A172 (cell line): ENCODE measurements at regions not wholly inside any gene's neighbourhood (a gene's known extent, or its start where the extent isn't known, plus 50 kb on each side); places are given as distances from the start of the nearest gene placed in this dataset.

Experiments used
- DNase-seq: peaks from one replicate; pipeline ENCODE4 v3.0.0-alpha.2; 2015; ENCODE audit warnings: low spot score

DNA sequence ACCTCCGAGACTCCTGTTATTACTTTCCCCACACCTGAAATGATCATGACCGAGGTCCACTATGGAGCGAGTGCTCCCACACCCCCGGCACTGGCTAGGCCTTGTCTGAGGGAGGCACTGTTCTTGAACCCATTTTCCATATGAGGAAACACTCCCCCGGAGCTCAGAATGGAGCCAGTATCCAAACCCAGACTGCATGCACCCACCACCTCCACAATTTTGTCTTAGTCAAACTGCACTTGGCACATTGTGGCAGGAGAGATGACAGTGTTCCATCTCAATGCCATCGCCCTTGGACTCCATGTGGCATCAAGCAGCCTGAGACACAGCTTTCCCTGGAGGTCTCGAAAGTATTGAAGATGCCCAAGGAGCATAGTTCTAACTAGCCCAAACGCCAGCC lies 154.1 kb downstream of the NUP210 start:
- no peak for DNase-seq

DNA sequence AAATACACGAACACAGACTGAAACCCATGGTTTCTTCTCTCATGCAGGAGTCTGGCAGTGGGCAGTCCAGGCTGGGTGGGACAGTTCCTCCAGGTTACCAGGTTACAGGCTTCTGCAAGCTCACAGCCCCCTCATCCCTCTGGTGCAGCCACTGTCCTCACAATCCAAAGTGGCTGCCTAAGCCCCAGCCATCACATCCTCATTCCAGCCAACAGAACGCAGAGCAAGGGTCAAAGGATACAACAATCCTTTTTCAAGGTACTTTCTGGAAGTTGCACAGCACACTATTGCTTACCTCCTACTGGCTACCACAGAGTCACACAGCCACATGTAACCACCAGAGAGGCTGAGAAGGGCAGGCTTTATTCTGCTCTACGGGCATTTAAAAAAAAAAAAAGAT lies 154.6 kb downstream of the NUP210 start:
- DNase-seq, result no peak

DNA sequence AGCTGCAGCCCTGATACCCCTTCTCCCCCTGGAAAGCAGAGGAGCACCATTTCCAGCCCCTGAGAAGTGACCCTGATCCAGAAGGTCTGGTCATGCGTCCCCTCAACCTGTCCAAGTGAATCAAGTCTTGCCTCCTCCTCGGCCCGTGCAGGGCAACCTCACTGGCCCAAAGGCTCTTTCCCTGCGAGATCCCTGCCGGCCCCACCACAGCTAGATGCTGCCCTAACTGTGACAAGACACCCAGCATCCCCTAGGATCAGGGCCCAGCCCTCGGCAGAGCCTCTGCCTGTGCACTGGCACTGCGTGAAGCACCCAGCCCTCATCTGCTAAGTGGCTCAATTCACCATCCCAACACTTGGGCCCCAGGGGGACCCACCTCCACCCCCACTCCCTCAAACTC lies 155.1 kb downstream of the NUP210 start:
- no peak for DNase-seq

DNA sequence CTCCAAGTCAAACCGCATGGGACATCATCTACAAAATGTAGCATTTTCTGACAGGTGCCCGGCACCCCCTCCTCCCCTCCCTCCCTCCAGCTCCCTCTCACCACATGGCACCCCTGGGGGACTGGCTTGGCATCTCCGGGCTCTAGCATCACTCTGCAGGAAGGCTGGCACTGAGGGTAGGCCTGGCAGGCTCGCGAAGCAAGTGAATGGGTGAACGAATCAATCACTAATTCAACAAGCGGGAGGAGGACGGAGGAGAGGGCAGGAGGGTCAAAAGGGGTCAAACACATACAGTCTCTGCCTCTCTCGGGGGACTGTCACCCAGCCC lies 155.7 kb downstream of the NUP210 start:
- no peak for DNase-seq

DNA sequence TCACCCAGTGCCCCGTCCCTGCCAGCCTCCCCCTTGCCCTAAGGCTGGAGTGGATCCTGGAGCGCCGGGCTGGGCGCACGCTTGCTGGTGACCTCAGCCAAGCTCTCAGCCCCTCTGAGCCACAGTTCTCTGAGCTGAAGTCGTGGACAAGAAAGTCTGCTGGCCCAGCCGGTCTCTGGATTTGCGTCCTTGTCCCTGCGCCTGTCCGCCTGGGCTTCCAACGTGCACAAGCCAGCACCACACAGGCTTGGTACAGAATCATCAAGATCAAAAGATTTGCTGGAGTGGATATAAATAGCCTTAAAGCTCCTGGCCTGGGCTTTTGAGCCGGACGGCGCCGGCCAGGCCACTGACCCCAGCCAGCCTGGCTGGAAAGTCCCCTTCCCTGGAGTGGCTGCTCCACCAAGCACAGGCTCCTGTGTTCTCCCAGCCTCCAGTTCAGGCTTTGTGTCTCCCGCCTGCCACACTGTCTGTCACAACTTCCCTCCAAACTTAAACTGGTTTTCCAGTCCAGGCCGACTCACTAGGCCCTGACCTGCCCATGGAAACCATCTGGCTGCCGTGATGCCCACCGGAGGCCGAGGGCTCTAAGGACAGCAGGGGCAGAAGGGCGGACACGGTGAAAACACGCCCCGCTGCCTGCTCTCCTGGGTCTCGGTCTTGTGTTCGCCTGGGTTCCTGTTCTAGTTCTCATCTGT lies 156.2 kb downstream of the NUP210 start:
- DNase-seq, result peak; percentile 81

DNA sequence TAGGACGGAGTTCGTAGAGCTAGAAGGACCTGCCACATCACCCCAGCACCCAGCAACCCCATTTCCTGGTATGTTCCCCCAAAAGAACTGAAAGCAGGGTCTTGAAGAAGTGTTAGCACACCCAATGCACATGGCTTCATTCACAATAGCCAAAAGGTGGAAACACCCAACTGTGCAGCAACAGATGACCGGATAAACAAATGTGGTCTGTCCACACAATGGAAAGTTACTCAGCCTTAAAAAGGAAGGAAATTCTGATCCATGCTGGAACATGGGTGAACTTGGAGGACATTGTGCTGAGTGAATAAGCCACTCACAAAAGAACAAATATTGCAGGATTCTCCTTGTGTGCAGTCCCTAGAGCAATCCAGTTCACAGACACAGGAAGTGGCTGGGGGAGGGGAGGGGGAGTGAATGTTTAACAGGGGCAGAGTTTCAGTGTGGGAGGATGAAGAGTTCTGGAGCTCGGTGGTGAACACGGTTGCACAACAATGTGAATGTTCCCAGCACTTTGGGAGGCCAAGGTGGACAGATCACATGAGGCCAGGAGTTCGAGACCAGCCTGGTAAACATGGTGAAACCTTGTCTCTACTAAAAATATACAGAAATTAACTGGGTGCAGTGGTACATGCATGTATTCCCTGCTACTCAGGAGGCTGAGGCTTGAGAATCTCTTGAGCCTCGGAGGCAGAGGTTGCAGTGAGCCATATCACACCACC lies 157.5 kb downstream of the NUP210 start:
- peak; percentile 28 for DNase-seq

DNA sequence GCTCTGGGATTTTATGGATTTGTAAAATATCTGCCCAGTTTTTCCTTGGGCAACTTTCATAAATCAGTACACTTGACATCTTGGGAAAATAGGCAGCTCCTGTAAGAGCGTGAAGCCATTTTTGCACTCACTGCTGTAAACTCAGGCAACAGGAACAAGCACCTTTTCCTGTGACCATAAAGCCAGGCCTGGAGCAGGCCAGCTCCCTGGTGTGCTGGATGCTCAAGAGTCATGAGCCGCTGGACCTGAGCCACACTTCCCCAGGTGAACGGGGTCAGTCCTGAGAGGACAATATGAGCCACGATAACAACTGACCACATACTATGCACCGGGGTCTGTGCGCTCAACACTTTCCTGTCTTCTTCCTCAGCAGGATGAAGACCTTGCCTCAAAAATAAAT lies 158.2 kb downstream of the NUP210 start:
- no peak for DNase-seq

DNA sequence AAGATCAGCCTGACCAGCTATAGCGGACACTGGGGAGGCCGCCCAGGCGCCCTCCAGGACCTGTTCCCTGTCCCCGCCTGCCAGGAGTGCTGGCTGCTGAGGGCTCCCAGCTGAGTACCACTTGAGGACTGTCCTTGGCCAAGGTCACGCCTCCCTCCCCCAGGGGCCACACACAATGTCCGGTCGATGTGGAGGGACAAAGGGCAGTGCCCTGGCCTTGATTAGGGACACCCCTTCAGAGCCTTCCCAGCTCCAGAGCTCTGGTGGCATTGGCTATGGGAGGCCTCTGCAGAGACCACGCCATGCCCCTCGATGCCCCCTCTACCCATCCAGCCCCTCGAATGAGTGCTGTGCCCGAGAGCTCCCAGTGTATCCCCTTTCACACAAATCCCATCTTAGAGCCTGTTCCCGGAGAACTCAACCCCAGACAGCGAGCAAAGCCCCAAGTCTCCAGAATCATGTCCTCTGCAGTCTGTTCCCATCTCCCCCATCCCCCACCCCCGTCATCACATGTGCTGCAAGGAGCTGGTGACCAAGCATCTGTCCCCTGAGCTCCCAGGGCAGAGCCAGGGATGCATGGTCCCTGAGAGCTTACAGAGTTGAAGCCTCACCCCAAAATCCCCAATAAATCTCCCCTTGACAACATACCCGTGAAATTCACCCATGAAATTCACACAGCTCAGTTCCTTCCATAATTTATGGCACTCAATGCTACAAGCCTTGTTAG lies 158.9 kb downstream of the NUP210 start:
- DNase-seq, result no peak

DNA sequence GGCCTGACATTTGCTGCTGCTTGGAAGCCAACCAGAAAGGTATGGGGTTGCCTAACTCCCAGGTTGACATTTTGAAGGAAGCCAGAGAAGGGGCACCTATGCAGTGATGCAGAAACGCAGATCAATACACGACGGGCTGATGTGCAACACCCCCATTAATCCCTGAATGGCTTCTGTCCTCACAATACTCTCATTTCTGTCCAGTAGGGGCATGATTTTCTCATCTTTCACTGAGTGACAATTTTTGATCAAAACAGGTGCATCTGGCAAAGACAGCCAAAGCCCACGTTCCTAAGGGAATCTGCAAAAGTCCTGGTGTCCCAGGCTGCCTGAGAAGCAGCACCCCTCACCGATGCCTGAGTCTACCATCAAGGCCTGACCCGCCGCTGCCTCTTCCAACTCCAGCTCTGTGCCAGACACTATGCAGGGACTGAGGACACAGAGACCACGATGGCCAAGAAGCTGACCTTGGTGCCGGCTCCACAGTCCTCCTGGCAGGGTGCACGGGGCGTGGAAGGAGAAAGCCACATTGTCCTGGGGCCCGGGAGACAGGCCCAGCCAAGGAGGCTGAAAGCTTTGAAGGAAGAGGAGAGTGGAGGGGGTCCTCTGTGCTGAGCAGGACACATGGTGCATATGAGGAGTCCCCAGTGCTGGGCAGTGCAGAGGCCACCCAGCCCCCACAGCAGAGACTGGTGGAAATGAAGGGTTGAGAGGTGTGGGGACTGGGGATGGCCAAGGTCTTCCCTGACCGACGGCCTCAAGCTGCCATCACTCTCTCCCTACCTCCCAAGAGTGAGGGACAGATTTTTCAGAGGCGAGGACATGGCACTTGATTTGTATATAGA lies 159.6 kb downstream of the NUP210 start:
- no peak for DNase-seq

DNA sequence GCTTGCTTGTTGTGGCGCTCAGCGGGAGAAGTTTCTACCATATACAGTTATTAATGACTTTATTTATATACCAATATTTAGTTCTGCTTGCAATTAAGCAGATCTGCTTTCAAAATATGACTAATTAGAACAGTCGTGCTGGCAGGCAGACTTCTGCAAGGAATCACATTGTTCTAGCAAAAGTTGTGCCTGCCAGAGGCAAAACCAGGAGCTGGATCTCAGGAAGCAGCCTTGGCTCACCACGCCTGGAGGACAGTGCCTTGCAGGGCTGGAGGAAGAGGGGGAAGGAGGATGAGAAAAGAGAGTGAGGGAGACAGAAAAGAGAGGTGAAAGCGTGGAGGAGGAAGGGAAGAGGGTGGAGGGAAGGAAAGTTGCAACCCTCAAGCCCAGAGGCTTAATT lies 160.3 kb downstream of the NUP210 start:
- DNase-seq, result no peak

DNA sequence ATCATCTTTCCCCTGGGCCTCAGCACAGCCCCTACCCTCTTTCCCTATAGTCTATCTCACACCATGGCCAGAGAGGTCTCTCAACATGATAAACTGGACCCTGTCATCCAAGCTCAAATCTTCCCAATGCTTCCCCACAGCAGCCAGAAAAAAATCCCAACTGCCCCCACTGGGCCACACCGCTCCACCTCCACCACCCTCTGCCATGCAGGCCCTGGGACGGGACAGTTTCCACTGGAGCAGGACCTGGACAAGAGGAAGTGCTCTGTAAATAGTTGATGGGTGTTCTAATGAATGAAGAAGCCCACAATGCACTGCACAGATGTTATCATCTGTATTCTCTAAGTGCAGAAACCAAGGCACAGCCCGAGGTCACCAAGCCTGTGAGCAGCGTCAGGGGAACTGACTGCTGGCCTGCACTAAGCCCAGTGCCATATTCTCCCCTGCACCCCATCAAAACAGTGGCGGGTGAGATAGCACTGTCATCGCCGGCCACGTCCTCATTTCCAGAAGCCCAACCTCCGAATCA lies 161.1 kb downstream of the NUP210 start:
- DNase-seq, result no peak

DNA sequence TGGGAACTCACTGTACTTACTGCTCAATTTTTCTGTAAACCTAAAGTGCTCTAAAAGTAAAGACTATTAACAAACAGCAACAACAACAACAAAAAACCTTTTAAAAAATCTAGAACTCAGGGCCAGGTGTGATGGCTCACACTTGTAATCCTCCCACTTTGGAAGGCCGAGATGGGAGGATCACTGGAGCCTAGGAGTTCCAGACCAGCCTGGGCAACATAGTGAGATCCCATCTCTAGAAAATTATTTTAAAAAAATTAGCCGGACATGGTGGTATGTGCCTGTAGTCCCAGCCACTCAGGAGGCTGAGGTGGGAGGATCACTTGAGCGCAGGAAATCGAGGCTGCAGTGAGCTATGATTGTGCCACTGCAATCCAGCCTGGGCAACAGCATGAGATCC lies 161.8 kb downstream of the NUP210 start:
- no peak for DNase-seq

DNA sequence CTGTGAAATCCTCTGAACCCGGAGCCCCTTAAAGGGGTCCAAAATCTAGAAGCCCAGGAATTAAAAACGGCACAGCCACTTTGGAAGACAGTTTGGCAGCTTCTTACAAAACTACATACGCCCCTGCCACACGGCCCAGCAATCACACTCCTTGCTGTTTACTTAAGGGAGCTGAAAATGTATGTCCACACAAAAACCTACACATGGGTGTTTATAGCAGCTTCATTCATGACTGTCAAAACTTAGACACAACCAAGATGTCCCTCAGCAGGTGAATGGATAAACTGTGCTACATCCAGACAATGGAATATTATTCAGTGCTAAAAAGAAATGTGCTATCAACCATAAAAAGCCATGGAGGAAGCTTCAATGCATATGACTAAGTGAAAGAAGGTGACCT lies 162.5 kb downstream of the NUP210 start:
- DNase-seq, result no peak

DNA sequence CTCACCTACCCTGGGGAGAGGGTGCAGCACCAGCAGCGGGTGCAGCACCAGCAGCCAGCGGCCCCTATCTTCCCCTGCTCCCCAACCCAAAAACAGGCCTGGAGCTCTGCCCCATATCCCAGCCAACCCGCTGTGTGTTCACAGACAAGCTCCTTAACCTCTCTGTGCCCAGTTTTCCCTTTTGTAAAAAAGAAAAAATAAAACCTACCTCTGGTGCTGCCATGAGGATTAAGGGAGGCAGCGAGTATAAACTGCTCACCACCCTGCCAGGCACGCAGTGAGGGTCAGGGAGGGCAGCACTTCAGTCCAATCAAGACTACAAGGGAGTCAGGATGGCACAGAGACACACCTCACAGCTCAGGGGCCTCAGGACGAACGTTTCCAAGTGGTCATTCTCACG lies 163.3 kb downstream of the NUP210 start:
- no peak for DNase-seq

DNA sequence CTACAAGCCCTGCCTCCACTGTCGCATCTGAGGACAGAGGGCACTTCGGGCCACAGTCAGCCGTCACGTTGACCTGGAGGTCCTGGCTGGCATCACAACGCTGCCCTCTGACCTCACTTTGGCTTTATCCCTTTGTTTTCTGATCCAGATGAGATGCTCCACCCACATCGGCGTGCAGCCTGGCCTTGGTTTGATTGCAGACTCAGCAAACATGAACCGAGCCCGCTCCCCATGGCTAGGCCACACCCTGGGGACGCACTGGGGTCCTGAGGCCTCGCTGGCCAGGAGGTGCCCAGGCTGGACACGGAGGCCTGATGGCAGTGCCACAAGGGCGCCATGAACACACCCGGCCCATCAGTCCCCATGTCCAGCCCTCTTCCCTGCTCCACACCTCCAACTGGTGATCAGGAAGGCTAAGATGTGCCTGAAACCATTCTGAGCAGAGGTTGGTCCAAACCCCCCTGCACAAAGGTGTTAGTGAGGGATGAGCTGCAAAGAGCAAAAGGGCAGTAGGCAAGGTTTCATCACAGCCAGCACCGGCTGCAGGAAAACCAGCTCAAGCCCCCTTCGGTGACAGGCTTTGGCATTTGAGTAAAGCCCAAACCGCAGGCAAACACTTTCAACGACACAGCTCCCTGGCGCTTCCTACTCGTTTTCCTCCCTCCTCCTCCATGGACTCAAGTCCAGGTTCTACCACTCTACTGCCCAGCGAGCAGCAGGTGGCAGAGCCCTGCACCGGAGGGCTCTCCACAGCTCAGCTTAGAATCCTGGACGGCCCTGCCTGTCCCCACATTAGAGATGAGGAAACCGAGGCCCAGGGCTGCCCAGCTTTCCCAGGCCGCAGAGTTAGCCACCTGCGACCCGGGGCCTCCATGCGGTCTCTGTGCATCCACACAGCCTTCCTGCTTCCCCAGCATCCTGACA lies 165.8 kb downstream of the NUP210 start:
- DNase-seq, result no peak

DNA sequence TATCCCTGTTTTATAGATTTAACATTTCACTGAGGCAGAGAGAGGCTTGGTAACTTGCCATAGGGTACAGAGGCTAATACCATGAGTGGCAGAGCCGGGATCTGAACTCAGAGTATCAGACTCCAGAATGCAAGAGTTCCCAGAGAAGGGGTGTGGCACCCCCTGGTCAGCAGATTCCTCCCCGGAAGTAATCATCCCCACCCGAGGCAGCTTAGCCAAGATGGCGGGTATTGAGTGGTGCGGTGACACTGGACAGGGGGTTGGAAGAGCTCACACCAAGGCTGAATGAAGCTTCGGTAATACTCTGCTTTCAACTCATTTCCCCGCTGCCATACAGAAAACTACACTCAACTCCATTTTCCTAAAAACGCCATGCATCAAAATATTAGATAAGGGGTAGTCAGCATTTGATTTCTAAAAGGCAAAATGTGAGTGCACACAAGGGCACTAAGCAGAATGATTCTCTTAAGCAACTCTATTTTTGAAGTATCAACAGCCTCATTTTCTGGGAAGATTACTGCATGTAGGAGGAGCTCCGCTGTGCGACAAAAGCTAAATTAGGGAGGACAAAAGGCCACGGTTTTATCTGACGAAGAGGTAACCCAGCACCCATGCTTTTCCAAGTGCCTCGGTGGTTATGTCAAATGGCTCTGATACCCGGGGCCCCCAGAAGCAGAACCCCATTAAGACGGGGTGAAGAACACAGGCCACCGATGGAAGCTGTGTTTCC lies 166.7 kb downstream of the NUP210 start:
- no peak for DNase-seq

DNA sequence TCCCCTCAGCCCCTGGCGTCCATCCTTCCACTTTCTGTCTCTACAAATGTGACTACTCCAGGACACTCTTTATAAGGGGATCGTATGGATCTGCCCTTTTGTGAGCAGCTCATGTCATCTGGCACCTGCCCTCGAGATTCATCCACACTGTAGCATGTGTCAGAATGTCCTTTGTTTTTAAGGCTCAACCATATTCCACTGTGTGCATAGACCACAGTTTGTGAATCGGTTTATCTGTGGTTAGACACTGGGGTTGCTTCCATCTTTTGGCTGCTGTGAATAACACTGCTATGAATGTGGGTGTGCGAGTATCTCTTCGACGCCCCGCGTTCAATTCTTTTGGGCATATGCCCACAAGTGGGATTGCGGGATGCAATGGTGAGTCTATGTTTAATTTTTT lies 167.9 kb downstream of the NUP210 start:
- no peak for DNase-seq

DNA sequence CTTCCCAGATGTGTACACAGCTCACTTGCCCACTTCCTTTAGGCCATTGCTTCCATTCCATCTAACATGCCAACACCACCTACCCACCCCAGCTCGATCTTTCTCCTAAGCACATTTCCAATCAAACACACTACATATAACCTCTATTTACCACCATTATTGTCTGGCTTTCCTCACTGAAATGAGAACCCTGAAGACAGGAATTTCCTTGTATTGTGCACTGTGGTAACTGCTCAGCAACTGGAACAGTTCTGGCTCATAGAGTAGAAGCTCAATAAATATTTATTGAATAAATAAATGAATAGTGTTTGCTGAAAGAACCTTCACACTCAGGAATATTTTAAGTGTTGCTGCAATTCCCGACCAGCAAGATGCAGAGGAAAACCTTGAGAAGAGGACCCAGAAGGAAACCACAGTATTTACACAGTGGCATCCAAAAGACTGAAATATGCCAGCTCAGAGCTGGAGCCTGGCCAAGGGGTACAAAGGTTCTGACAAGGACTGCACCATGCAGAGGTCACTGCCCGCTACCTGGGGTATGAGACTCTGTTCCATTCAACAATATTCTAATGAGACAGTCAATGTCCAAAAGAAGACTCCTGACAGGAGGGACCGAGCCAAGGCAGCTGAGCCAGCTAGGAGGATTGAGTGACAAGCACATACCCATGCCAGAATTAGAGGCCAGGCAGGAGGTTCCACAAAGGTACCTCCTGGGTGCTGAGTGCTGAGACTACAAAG lies 168.8 kb downstream of the NUP210 start:
- DNase-seq, result no peak

DNA sequence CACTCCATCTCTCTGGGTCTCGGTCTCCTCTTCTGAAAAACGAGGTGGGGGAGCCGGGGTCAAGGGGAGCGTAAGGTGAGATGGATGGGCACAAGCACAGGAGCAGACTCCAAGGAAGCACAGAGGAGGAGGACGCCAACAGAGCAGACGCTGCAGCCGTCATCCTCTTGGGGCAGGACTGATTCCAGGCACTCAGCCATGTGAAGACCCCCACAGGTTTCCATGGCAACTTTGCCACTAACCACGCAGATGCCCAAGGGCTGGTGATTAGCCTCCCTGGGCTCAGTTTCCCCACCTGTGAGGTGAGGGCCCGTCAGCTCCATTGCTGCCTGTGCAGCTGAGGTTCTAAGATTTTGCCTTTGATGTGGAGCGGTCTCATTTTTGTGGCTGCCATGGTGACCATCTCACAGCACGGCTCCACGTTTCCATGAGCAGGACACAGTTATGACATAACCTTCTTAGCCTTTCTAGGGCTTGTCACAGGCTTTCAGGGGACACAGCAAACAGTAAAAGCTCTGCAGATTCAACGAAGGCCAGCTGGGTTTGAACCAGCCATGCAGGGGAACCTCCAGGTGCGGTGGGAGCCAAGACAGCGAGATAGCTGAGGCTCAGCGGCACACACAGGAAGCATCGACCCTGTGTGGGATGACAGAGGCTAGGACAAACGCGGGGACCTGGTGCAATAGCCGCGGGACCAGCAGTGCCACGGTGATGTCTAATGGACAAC lies 170.3 kb downstream of the NUP210 start:
- DNase-seq, result no peak
